MCF 10A (cell line): ENCODE measurements at regions not wholly inside any gene's neighbourhood (a gene's known extent, or its start where the extent isn't known, plus 50 kb on each side); places are given as distances from the start of the nearest gene placed in this dataset.

ENCODE experiments used
- BruUV-seq: library from RNA; stranded (reverse); fragments of 400-500 nt; replicated peaks from 2 replicates; lab custom pipeline; 2021; lab: Mats Ljungman, UMichigan
- CTCF ChIA-PET: fragments of 300-600 bp; sonication (Branson Sonifier 250); formaldehyde crosslinking; extraction: SDS; loops from one replicate; lab custom pipeline; 2021; ENCODE audit warnings: antibody characterized with exemption, inconsistent platforms; lab: Yijun Ruan, JAX
- POLR2A ChIA-PET: fragments of 300-600, 350-650 bp; sonication (Branson Sonifier 250); formaldehyde crosslinking; extraction: SDS; loops from one replicate; lab custom pipeline; 2020; ENCODE audit warnings: antibody characterized with exemption, inconsistent platforms; lab: Yijun Ruan, JAX
- DNase-seq: peaks from one replicate; pipeline ENCODE4 v3.0.0-alpha.2; 2018; ENCODE audit not compliant: unreplicated experiment
- H3K27ac Mint-ChIP-seq: one replicate; pipeline ENCODE4 v1.8.0; 2022; ENCODE audit warnings: mild to moderate bottlenecking, low read depth, mixed read lengths; ENCODE audit not compliant: unreplicated experiment
- H3K27me3 Mint-ChIP-seq: one replicate; pipeline ENCODE4 v1.8.0; 2022; ENCODE audit warnings: mixed read lengths; ENCODE audit not compliant: insufficient read depth, unreplicated experiment
- H3K36me3 Mint-ChIP-seq: one replicate; pipeline ENCODE4 v1.8.0; 2022; ENCODE audit warnings: mild to moderate bottlenecking, moderate library complexity, mixed read lengths; ENCODE audit not compliant: insufficient read depth, unreplicated experiment
- H3K4me1 Mint-ChIP-seq: one replicate; pipeline ENCODE4 v1.8.0; 2022; ENCODE audit warnings: mixed read lengths; ENCODE audit not compliant: insufficient read depth, unreplicated experiment
- H3K4me3 Mint-ChIP-seq: one replicate; pipeline ENCODE4 v1.8.0; 2022; ENCODE audit warnings: mild to moderate bottlenecking, moderate library complexity, mixed read lengths; ENCODE audit not compliant: unreplicated experiment
- H3K9me3 Mint-ChIP-seq: one replicate; pipeline ENCODE4 v1.8.0; 2022; ENCODE audit warnings: mixed read lengths; ENCODE audit not compliant: unreplicated experiment
- CTCF ChIP-seq: fragments of 200-600 bp; IDR thresholded peaks from one replicate; pipeline ENCODE4 v1.8.0; 2022; ENCODE audit warnings: antibody characterized with exemption, mild to moderate bottlenecking; ENCODE audit not compliant: unreplicated experiment
- intact Hi-C: fragments of 100-400 bp; cut with micrococcal nuclease; formaldehyde crosslinking; loops from 2 replicates; pipeline ENCODE4 v1.14.1; 2022

DNA sequence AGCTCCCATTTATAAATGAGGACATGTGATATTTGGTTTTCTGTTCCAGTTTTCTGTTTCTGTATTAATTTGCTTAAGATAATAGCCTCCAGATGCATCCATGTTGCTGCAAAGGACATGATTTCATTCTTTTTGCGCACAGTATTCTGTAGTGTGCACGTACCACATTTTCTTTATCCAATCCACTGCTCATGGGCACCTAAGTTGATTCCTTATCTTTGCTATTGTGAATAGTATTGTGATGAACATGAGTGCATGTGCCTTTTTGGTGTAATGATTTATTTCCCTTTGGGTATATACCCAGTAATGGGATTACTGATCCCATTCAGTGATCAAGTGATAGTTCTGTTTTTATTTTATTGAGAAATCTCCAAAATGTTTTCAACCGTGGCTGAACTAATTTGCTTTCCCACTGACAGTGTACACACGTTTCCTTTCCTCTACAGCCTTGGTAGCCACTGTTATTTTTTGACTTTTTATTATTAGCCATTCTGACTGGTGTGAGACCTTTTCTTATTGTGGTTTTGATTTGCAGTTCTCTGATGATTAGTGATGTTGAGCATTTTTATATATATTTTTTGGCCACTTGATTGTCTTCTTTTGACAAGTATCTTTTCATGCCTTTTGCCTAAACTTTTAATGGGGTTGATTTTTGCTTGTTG is 226.0 kb upstream of the ANO3 start:
- H3K9me3 Mint-ChIP-seq: no peaks in the 10 kb centered on the region
- DNase-seq: no peak
- no peaks in the 10 kb centered on the region for H3K4me1 Mint-ChIP-seq
- TF ChIP-seq CTCF: no peak
- no peak overlapping the region for H3K27ac Mint-ChIP-seq
- ChIA-PET POLR2A (no interaction called here), CTCF (interaction anchor here (1.8 kb wide), 1 partner anchor 124 kb away, joined by 8 read pairs; no protein-coding TSS in a partner anchor)
- H3K36me3 Mint-ChIP-seq: no peaks in the 10 kb centered on the region
- H3K4me3 Mint-ChIP-seq: no peak overlapping the region
- no TSS peak for BruUV-seq
- peaks cover 22% of the 10 kb centered on the region for H3K27me3 Mint-ChIP-seq
- intact Hi-C loops: no loop called here

DNA sequence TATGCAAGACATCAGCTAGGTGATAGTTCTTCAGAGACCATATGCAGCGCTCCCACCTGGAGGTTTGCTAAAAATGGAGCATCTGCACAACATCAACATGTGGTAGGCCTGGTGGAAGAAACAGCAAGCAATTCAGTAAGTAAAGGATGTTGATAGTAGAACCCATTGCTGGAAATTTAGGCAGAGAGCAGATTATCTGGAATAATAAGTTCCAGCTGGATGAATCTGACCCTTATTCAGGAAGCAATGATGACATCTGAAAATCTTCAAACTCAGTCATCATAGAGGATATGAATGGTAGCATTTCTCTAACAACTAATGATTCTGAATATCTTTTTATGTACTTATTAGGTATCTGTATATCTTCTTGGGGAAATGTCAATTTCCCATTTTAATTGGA is 225.2 kb upstream of the ANO3 start:
- TF ChIP-seq CTCF: no peak
- no peaks in the 10 kb centered on the region for H3K4me1 Mint-ChIP-seq
- H3K27me3 Mint-ChIP-seq: peaks cover 20% of the 10 kb centered on the region
- DNase-seq: no peak
- H3K9me3 Mint-ChIP-seq: no peaks in the 10 kb centered on the region
- H3K27ac Mint-ChIP-seq: no peak overlapping the region
- CTCF ChIA-PET: no interaction called here
- H3K4me3 Mint-ChIP-seq: no peak overlapping the region
- intact Hi-C loops: no loop called here
- no peaks in the 10 kb centered on the region for H3K36me3 Mint-ChIP-seq
- BruUV-seq: no TSS peak
- POLR2A ChIA-PET: no interaction called here

GRCh38 chr11:26109658-26110368 is 222.1 kb upstream of the ANO3 start:
- ChIA-PET POLR2A (no interaction called here), CTCF (interaction anchor here (0.6 kb wide), 2 partner anchors 218 to 921 kb away, joined by 3 read pairs; no protein-coding TSS in a partner anchor)
- no TSS peak for BruUV-seq
- Mint-ChIP-seq H3K36me3 (no peaks in the 10 kb centered on the region), H3K27ac (no peak overlapping the region), H3K4me3 (no peak overlapping the region), H3K27me3 (peaks cover 11% of the 10 kb centered on the region), H3K9me3 (no peaks in the 10 kb centered on the region), H3K4me1 (no peaks in the 10 kb centered on the region)
- no peak for TF ChIP-seq CTCF
- intact Hi-C loops: no loop called here
- no peak for DNase-seq

DNA sequence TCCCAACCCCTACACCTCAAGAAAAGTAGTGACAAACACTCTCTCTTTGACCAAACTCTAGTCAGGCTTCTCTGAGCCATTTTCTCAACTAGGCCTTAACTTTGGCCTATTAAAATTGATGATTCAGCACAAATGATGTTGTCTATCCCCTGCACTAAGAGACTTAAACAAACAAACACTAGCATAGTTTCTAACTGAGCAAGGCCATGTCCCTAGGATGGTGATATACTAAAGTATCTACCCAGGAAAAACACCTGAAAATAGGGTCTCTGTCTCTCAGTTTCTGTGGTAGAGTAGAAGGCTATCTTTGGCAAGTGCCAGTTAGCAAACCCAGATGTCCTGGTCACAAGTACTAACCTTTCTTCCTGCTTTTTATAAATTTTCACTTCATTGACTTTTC is 219.7 kb upstream of the ANO3 start:
- ChIA-PET CTCF (no interaction called here), POLR2A (no interaction called here)
- peaks cover 20% of the 10 kb centered on the region for H3K27me3 Mint-ChIP-seq
- H3K27ac Mint-ChIP-seq: no peak overlapping the region
- no peaks in the 10 kb centered on the region for H3K4me1 Mint-ChIP-seq
- no TSS peak for BruUV-seq
- H3K36me3 Mint-ChIP-seq: no peaks in the 10 kb centered on the region
- intact Hi-C loops: no loop called here
- H3K4me3 Mint-ChIP-seq: no peak overlapping the region
- no peak for TF ChIP-seq CTCF
- no peak for DNase-seq
- H3K9me3 Mint-ChIP-seq: no peaks in the 10 kb centered on the region
